Left kidney (tissue), 1 donor: ENCODE measurements at regions not wholly inside any gene's neighbourhood (a gene's known extent, or its start where the extent isn't known, plus 50 kb on each side); places are given as distances from the start of the nearest gene placed in this dataset.

Experiments used
- DNase-seq: peaks from one replicate; pipeline ENCODE4 v3.0.0-alpha.2; 2013

GRCh38 chr10:118537623-118538022, 57.8 kb downstream of the PRLHR start:
- DNase-seq = no peak

- DNase-seq = no peak
Observed at GRCh38 chr10:118534136-118534535, 61.3 kb downstream of the PRLHR start.

- DNase-seq = no peak
Observed at GRCh38 chr10:118531105-118531852, 64.2 kb downstream of the PRLHR start.

GRCh38 chr10:118528426-118528825, 67.0 kb downstream of the PRLHR start:
- no peak for DNase-seq

GRCh38 chr10:118523775-118524174, 71.7 kb downstream of the PRLHR start:
- no peak for DNase-seq

GRCh38 chr10:118522791-118523498, 72.5 kb downstream of the PRLHR start:
- no peak for DNase-seq

GRCh38 chr10:118521415-118522117, 73.9 kb downstream of the PRLHR start:
- no peak for DNase-seq

GRCh38 chr10:118520116-118520742, 75.2 kb downstream of the PRLHR start:
- no peak for DNase-seq

- DNase-seq = no peak
Observed at GRCh38 chr10:118518095-118518494, 77.4 kb downstream of the PRLHR start.

- DNase-seq = no peak
Observed at GRCh38 chr10:118516716-118517115, 78.7 kb downstream of the PRLHR start.

- DNase-seq = no peak
Observed at GRCh38 chr10:118513174-118513573, 82.3 kb downstream of the PRLHR start.

- DNase-seq = no peak
Observed at GRCh38 chr10:118511711-118512110, 83.7 kb downstream of the PRLHR start.

GRCh38 chr10:118508863-118509262, 86.6 kb downstream of the PRLHR start:
- DNase-seq = no peak

GRCh38 chr10:118508355-118508754, 87.1 kb downstream of the PRLHR start:
- DNase-seq = no peak

GRCh38 chr10:118506671-118507590, 88.5 kb downstream of the PRLHR start:
- DNase-seq = no peak

- no peak for DNase-seq
Observed at GRCh38 chr10:118505363-118505762, 90.1 kb downstream of the PRLHR start.

- no peak for DNase-seq
Observed at GRCh38 chr10:118504467-118505205, 90.8 kb downstream of the PRLHR start.

GRCh38 chr10:118504044-118504443, 91.4 kb downstream of the PRLHR start:
- no peak for DNase-seq

GRCh38 chr10:118503192-118503591, 92.3 kb downstream of the PRLHR start:
- no peak for DNase-seq

GRCh38 chr10:118501637-118502440, 93.6 kb downstream of the PRLHR start:
- DNase-seq = no peak
